OCI-LY1 (cell line): ENCODE measurements at regions not wholly inside any gene's neighbourhood (a gene's known extent, or its start where the extent isn't known, plus 50 kb on each side); places are given as distances from the start of the nearest gene placed in this dataset.

Experiments
- EZH2 ChIP-seq: fragments of 200-600 bp; sonication (generic), shearing (Covaris generic); IDR thresholded peaks from 2 replicates; pipeline ENCODE4 v1.8.0; 2017; ENCODE audit warnings: borderline replicate concordance, mixed run types, mild to moderate bottlenecking, antibody characterized with exemption, low read length, moderate library complexity, mixed read lengths
- TF ChIP-seq, protein P1 (sequence below): fragments of 200-600 bp; sonication (generic), shearing (Covaris generic); IDR thresholded peaks from 2 replicates; pipeline ENCODE4 v1.5.1; 2017; ENCODE audit warnings: mild to moderate bottlenecking, antibody characterized with exemption, low read length, moderate library complexity, mixed read lengths

DNA sequence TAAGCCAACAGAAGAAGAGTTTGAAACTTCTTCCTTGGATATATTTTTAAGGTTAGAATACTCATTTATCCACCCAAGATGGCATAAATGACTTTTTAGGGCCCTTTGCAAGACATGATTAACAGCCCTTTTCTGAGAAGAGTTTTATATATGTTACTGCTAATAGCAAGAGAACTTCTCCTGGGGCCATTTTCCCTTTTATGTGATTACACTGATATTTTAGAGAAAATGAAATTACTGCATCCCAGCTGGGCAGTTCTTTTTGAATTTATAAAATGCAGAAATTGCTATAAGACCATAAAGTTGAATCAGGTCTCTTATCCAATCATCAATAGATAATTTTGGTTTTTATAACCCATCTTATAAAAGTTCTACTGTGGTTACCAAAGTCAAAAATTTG, 161.3 kb upstream of the RFX3 start:
- TF ChIP-seq, protein P1, sequence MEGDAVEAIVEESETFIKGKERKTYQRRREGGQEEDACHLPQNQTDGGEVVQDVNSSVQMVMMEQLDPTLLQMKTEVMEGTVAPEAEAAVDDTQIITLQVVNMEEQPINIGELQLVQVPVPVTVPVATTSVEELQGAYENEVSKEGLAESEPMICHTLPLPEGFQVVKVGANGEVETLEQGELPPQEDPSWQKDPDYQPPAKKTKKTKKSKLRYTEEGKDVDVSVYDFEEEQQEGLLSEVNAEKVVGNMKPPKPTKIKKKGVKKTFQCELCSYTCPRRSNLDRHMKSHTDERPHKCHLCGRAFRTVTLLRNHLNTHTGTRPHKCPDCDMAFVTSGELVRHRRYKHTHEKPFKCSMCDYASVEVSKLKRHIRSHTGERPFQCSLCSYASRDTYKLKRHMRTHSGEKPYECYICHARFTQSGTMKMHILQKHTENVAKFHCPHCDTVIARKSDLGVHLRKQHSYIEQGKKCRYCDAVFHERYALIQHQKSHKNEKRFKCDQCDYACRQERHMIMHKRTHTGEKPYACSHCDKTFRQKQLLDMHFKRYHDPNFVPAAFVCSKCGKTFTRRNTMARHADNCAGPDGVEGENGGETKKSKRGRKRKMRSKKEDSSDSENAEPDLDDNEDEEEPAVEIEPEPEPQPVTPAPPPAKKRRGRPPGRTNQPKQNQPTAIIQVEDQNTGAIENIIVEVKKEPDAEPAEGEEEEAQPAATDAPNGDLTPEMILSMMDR, result no peak
- no peak for TF ChIP-seq EZH2
